SJSA1 (cell line): ENCODE measurements at regions not wholly inside any gene's neighbourhood (a gene's known extent, or its start where the extent isn't known, plus 50 kb on each side); places are given as distances from the start of the nearest gene placed in this dataset.

Source experiments
- DNase-seq, 2 experiments: peaks; one replicate each; pipeline ENCODE4 v3.0.0-alpha.2; 2015 to 2020; ENCODE audit warnings: low spot score in 2 of 2, low read depth in 1 of 2
- H3K27ac ChIP-seq: fragments of 250-450 bp; sonication (Bioruptor Pico); 2 replicates; pipeline ENCODE4 v1.5.1; 2020; ENCODE audit warnings: mild to moderate bottlenecking, moderate library complexity
- H3K27me3 ChIP-seq: fragments of 250-450 bp; sonication (Bioruptor Pico); replicated peaks from 2 replicates; pipeline ENCODE4 v1.5.1; 2020; ENCODE audit warnings: mild to moderate bottlenecking, moderate library complexity
- H3K36me3 ChIP-seq: fragments of 250-450 bp; sonication (Bioruptor Pico); 2 replicates; pipeline ENCODE4 v1.5.1; 2020; ENCODE audit warnings: mild to moderate bottlenecking
- H3K4me1 ChIP-seq: fragments of 250-450 bp; sonication (Bioruptor Pico); replicated peaks from 2 replicates; pipeline ENCODE4 v1.6.1; 2021; ENCODE audit warnings: mild to moderate bottlenecking
- H3K4me3 ChIP-seq: fragments of 250-450 bp; sonication (Bioruptor Pico); 2 replicates; pipeline ENCODE4 v1.5.1; 2020; ENCODE audit warnings: mild to moderate bottlenecking
- H3K9me3 ChIP-seq: fragments of 250-450 bp; sonication (Bioruptor Pico); replicated peaks from 2 replicates; pipeline ENCODE4 v1.5.1; 2020; ENCODE audit warnings: mild to moderate bottlenecking

DNA sequence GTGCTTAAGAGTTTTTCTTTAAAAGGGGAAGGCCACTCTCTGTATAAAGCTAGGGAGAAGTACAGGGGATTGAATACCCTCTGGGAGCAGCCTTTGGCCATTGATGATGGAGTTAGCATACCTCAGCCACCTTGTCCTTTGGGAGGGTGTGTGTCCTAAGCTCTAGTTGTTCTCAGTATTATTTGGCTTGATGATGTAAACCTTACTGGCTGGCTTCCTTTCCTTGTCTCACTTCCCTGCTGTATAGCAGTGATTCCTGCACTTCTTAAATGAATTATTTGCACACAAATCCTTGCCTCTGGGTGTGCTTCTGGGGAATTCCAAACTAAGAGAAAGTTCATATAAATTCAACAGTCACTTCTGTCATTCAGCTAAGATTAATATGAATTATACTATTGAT, 234.9 kb upstream of the RIOK2 start:
- Histone ChIP-seq H3K4me1 (no peaks in the 10 kb centered on the region), H3K27ac (no peak overlapping the region), H3K4me3 (no peak overlapping the region), H3K36me3 (no peaks in the 10 kb centered on the region), H3K27me3 (no peaks in the 10 kb centered on the region), H3K9me3 (0 out of 2 replicates have a peak, but pooled peaks cover 4% of the 10 kb centered on the region)
- no peak for DNase-seq

DNA sequence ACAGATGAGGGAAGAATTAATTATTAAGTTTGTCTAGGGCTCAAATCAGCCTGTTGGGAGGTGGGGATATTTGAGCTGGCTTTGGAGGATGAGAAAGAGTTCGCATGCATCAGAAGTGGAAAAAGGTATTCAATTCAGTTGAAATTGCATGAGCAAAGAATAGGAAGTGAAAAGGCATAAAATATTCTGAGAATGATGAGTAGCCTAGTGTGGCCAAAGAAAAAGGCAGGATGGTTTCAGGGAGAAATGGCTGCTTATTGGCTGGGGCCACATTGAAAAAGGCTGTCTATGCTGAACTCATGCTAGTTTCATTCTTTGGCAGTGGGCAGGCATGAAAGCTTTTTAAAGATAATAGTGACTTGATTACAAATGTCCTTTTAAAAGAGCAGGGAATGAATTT, 235.4 kb upstream of the RIOK2 start:
- H3K9me3 ChIP-seq, result 0 out of 2 replicates have a peak, but pooled peaks cover 4% of the 10 kb centered on the region
- H3K27ac ChIP-seq, result no peak overlapping the region
- no peak overlapping the region for H3K4me3 ChIP-seq
- H3K27me3 ChIP-seq, result no peaks in the 10 kb centered on the region
- no peaks in the 10 kb centered on the region for H3K36me3 ChIP-seq
- DNase-seq, result no peak
- H3K4me1 ChIP-seq, result no peaks in the 10 kb centered on the region

DNA sequence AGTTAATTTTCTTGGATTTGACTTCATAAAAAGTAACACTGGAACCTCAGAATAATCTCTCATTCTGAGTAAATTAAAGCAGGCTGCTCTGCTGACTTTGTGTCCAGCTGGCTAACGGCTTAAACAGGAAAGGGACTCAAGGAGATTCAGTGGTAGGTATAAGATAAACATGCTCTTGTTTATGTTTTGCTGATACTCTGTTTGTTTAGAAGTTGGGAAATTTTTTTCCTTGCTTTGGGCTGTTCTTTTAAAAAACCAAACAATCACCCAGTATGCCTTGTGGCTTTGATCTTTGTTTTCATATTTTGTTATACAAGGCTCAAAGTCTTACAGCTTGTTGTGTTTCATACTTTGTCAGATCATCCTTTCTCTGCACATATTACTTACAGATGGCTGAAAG, 237.6 kb upstream of the RIOK2 start:
- H3K36me3 ChIP-seq, result no peaks in the 10 kb centered on the region
- no peak overlapping the region for H3K4me3 ChIP-seq
- no peaks in the 10 kb centered on the region for H3K27me3 ChIP-seq
- H3K9me3 ChIP-seq, result no peaks in the 10 kb centered on the region
- DNase-seq, result no peak
- H3K4me1 ChIP-seq, result no peaks in the 10 kb centered on the region
- H3K27ac ChIP-seq, result no peak overlapping the region

DNA sequence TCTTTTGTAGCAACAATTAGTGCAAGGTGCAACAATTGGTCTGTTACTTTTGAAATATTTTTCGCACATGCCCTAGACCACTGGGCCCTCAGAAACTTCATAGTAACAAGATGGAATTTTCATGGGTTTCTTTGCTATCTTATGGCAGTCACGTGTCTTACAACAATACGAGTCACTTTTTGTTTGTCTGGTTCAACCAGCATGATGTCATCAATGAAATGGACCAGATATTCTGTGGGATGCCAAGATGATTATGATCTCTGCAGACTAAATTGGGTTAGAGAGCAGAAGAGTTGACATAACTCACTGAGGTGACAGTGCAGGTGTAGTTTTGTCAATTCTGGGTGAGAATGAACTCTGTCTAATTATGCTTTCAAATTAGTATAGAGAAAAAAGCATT, 239.6 kb upstream of the RIOK2 start:
- no peaks in the 10 kb centered on the region for H3K9me3 ChIP-seq
- H3K4me3 ChIP-seq, result no peak overlapping the region
- H3K36me3 ChIP-seq, result no peaks in the 10 kb centered on the region
- H3K27ac ChIP-seq, result no peak overlapping the region
- no peaks in the 10 kb centered on the region for H3K4me1 ChIP-seq
- DNase-seq, result no peak
- no peaks in the 10 kb centered on the region for H3K27me3 ChIP-seq

DNA sequence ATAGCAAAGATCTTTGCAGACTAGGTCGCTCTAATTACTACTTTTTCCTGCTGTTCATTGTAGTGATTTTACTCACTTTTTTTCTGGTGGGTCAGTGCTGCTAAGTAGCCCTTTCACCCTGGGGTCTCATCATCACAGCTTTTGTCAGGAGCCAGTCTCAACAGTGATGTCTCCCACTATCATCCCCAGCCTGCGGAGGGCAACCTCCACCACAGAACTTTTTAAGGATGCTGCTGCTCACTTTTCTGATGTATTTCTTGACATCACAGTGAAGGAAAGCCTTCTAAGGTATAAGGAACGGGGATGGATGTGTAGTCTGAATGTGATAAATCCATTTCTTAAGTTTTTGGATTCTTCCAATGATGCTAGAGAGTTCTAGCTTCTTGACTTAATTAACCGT, 242.5 kb upstream of the RIOK2 start:
- no peaks in the 10 kb centered on the region for H3K9me3 ChIP-seq
- H3K4me1 ChIP-seq, result no peaks in the 10 kb centered on the region
- no peak for DNase-seq
- no peak overlapping the region for H3K27ac ChIP-seq
- no peaks in the 10 kb centered on the region for H3K27me3 ChIP-seq
- no peak overlapping the region for H3K4me3 ChIP-seq
- H3K36me3 ChIP-seq, result no peaks in the 10 kb centered on the region

DNA sequence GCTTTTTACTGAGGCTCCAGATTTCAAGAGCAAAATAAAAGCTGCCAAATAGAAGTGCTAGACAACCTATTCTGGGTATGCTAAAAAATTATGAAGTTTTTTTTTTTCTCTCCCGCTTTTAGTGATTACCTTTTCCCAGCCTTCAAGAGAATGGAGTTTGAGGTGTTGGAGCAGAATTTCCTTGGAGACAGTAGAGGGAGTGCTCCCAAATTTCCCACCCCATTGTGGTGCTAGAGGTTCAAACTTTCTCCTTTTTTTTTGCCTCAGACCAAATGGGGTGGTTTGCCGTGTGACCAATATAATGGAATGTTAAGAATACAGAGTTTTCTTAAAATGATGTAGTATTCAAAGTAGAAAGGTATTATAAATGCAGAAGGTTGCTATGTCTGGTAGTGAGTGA, 244.2 kb upstream of the RIOK2 start:
- Histone ChIP-seq H3K4me1 (no peaks in the 10 kb centered on the region), H3K27ac (no peak overlapping the region), H3K9me3 (no peaks in the 10 kb centered on the region), H3K4me3 (no peak overlapping the region), H3K36me3 (no peaks in the 10 kb centered on the region), H3K27me3 (no peaks in the 10 kb centered on the region)
- no peak for DNase-seq

DNA sequence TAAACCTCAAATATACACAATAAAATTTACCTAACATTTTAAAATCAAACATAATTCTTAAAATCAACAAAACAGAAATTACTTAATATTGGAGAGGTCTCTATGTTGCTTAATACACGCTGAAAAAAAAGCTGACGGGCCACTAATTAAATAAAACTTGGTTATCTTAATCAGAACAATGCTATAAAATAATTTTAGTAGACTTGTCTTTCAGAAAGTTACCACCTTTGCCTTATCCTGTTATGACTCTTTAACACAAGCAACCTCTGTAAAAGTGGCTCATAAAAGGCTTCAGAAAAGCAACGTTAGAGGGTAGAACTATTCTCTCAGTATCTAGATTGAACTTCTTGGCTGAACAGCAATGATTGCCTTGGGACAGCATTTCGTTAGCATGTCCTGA, 251.0 kb upstream of the RIOK2 start:
- H3K36me3 ChIP-seq, result no peaks in the 10 kb centered on the region
- H3K27me3 ChIP-seq, result no peaks in the 10 kb centered on the region
- no peak for DNase-seq
- H3K4me1 ChIP-seq, result no peaks in the 10 kb centered on the region
- no peak overlapping the region for H3K27ac ChIP-seq
- H3K9me3 ChIP-seq, result no peaks in the 10 kb centered on the region
- no peak overlapping the region for H3K4me3 ChIP-seq

DNA sequence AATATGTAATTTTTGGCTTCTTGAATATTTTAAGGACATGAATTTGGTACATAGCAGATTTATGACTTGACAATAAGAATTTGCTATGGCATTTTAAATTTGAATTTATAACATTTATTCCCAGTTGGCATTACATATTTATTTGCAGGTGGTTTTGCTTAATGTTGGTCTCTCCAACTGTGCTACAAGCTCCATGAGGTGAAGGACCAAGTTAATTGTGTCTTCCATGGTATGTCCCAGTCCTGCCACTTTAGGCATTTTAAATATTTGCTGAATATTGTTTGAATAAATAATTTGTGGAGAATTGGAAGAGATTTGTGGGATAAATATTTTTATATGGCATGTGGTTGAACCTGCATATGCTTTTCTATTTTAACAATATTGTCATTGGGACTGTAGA, 253.4 kb upstream of the RIOK2 start:
- Histone ChIP-seq H3K9me3 (no peaks in the 10 kb centered on the region), H3K4me1 (no peaks in the 10 kb centered on the region), H3K36me3 (no peaks in the 10 kb centered on the region), H3K4me3 (no peak overlapping the region), H3K27me3 (no peaks in the 10 kb centered on the region), H3K27ac (no peak overlapping the region)
- DNase-seq, result no peak

DNA sequence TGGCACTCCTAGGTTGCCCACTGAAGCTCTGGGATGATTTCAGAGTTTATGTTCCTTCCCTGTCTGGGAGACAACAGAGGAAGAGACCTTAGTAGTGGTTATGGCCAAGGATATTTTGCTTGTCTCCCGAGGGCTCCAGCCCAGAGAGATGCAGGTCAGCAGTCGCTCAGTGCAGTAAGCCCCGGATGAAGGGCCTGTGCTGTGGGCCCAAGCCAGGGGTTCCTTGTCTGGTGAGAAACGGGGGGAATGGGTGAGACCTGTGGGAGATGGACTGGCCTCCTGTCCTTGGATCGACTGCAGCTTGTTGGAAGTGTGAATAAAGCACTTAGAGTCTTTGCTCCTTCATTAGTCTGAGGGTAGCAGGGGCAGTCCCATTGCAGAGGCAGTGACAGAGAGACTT, 260.7 kb upstream of the RIOK2 start:
- H3K4me3 ChIP-seq, result no peak overlapping the region
- H3K36me3 ChIP-seq, result no peaks in the 10 kb centered on the region
- H3K9me3 ChIP-seq, result peaks cover 3% of the 10 kb centered on the region; the same call in 1 of the 2 replicates
- no peak overlapping the region for H3K27ac ChIP-seq
- H3K4me1 ChIP-seq, result no peaks in the 10 kb centered on the region
- H3K27me3 ChIP-seq, result no peaks in the 10 kb centered on the region
- no peak for DNase-seq

DNA sequence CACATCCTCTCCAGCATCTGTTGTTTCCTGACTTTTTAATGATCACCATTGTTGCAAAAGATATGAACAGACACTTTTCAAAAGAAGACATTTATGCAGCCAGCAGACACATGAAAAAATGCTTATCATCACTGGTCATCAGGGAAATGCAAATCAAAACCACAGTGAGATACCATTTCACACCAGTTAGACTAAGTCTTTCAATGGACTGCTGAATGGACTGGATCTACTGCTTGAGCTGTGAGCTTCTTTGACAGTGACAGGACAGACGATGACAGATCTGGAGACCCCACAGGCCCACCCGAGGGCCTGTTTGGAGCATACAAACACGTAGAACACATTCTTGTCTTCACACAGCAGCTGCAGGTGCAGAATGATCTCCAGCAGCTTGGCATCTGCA, 266.1 kb upstream of the RIOK2 start:
- H3K27me3 ChIP-seq, result no peaks in the 10 kb centered on the region
- H3K4me1 ChIP-seq, result no peaks in the 10 kb centered on the region
- no peak for DNase-seq
- H3K4me3 ChIP-seq, result no peak overlapping the region
- no peaks in the 10 kb centered on the region for H3K36me3 ChIP-seq
- H3K27ac ChIP-seq, result no peak overlapping the region
- H3K9me3 ChIP-seq, result no peaks in the 10 kb centered on the region; the same call in 1 of the 2 replicates

DNA sequence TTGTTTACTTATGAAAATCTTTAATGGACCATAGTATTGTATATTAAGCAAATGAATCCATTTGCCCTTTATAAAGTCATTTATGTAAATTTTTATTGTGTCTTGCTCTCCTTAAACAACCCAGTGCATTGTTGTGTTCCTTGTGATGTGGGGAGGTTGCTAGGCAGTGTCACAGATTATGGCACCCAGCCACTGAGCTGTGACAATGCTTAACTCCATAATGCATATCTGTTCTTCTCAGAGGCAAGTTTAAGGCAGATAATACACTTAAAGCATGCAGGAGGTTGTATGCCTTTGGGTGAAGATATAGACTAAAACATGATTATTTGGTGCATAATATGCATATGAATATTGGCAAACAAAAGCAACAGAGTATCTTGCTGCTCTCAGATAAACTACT, 269.6 kb upstream of the RIOK2 start:
- Histone ChIP-seq H3K9me3 (no peaks in the 10 kb centered on the region), H3K27me3 (no peaks in the 10 kb centered on the region)

DNA sequence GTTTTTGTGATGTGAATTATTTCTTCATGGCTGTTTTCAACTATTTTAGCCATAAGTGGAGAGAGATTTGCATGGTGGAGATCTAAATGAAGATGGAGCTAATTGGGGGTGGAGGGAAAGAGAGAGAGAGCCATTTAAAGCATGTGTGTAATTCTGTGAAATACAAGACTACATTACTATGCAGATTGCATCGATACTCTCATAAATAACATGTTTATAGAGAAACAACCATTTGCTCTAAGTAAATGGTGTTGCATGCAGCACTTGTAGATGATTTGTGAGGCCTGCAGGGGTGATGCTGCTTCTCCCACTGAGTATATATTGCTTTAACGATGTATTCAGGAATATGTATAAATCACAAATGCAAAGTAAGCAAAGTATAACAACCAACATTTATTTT, 270.2 kb upstream of the RIOK2 start:
- Histone ChIP-seq H3K9me3 (no peaks in the 10 kb centered on the region), H3K36me3 (no peaks in the 10 kb centered on the region), H3K4me1 (no peaks in the 10 kb centered on the region), H3K27ac (no peak overlapping the region), H3K4me3 (no peak overlapping the region), H3K27me3 (no peaks in the 10 kb centered on the region)
- no peak for DNase-seq

More for the DNA sequence above, 269.6 kb upstream of the RIOK2 start:
- DNase-seq, result no peak
- no peak overlapping the region for H3K27ac ChIP-seq
- H3K4me3 ChIP-seq, result no peak overlapping the region
- H3K36me3 ChIP-seq, result no peaks in the 10 kb centered on the region
- no peaks in the 10 kb centered on the region for H3K4me1 ChIP-seq

DNA sequence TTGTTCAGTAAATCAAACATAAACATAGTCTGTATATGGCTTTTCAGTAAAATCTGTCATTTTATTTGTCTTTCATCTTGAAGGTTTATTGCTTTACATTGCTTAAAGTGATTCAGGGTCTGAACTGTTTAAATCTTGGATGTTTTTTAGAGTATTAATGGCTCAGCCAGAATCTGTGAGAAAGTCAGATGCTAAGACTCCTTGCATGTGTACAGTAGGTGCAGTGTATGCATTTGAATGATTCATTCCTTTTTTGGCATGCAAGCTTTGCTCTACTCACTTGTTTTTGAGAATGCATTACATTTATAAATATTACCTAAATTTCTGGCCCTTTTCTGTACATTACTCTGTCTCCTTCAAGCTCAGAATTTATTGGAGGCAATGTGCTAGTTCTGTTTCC, 271.0 kb upstream of the RIOK2 start:
- H3K27ac ChIP-seq, result no peak overlapping the region
- H3K4me1 ChIP-seq, result no peaks in the 10 kb centered on the region
- no peak for DNase-seq
- no peak overlapping the region for H3K4me3 ChIP-seq
- H3K9me3 ChIP-seq, result no peaks in the 10 kb centered on the region
- no peaks in the 10 kb centered on the region for H3K27me3 ChIP-seq
- H3K36me3 ChIP-seq, result no peaks in the 10 kb centered on the region

DNA sequence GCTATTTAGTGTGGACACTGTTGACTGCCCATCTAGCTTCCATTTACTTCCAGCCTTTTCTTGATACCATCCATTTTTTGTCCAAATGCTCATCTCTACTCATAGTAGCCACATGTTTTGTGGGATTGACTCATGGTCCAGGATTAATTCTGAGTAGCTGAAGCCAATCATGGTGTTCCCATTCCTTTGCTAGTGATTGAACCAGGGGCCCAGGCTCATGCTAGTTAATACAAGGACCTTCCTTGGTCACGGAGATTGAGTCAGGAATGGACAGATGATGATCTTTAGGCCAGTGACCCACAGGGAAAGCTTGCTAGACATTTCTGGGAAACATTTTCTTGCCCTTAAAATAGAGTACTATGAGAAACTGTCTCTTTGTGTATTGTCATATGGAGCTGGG, 272.9 kb upstream of the RIOK2 start:
- no peak for DNase-seq
- no peak overlapping the region for H3K27ac ChIP-seq
- no peaks in the 10 kb centered on the region for H3K27me3 ChIP-seq
- H3K36me3 ChIP-seq, result no peaks in the 10 kb centered on the region
- no peaks in the 10 kb centered on the region for H3K9me3 ChIP-seq
- H3K4me3 ChIP-seq, result no peak overlapping the region
- H3K4me1 ChIP-seq, result no peaks in the 10 kb centered on the region

DNA sequence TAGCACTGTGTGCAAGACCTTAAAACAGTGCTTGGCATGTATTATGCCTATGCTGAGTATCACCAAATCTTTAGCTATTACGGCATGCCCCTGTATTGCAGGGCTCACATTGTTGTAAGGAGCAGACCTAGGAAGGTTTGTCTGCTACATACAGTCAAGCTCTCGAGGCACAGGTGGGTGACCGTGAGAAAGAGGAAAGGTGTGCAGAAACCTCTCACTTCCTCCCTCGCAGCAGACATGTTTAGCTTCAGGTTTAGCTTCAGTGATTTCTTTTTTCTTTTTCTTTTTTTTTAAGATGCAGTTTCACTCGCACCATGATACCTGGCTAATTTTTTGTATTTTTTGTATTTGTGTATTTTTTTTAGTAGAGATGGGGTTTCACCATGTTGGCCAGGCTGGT, 275.8 kb upstream of the RIOK2 start:
- Histone ChIP-seq H3K36me3 (no peaks in the 10 kb centered on the region), H3K27me3 (no peaks in the 10 kb centered on the region), H3K4me1 (no peaks in the 10 kb centered on the region), H3K9me3 (no peaks in the 10 kb centered on the region), H3K27ac (no peak overlapping the region), H3K4me3 (no peak overlapping the region)
- no peak for DNase-seq
